ENCODE measurements at regions not wholly inside any gene's neighbourhood (a gene's known extent, or its start where the extent isn't known, plus 50 kb on each side); places are given as distances from the start of the nearest gene placed in this dataset.

- TF ChIP-seq CTCF (IDR thresholded peaks at IDR 0.05) (no peak), ZFX (IDR thresholded peaks at IDR 0.05; ENCODE audit: borderline replicate concordance) (no peak)
Measured at GRCh38 chr10:83935911-83936310, 203.4 kb upstream of the GHITM start.
